Fibroblast of the aortic adventitia (primary cell): ENCODE measurements at regions not wholly inside any gene's neighbourhood (a gene's known extent, or its start where the extent isn't known, plus 50 kb on each side); places are given as distances from the start of the nearest gene placed in this dataset.

ENCODE experiments used
- DNase-seq: peaks from one replicate; pipeline ENCODE4 v3.0.0-alpha.2; 2010; ENCODE audit warnings: low read depth
- H3K4me3 ChIP-seq: 2 replicates; pipeline ENCODE4 v1.5.1; 2011; ENCODE audit warnings: low read depth, mild to moderate bottlenecking, control low read depth, low read length, moderate library complexity
- TF ChIP-seq, protein P1 (sequence below): IDR thresholded peaks from 2 replicates; pipeline ENCODE4 v1.5.1; 2011; ENCODE audit warnings: mild to moderate bottlenecking, low read length, control low read depth, inconsistent platforms; ENCODE audit not compliant: insufficient read depth

DNA sequence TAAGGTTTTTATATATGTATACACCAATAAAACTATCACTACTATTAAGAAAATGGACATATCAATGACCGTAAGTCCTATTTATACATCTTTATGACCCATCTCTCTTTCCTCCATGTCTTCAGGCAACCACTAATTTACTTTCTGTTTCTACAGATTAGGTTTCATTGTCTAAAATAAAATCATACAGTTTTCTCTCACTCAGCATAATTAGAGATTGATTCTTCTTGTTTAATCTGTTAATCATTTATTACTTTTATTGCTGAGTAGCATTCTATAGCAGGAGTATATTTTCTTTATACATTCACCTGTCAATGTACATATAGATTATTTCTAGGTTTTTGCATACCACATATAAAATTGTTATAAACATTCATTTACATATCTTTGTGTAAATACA, 388.0 kb downstream of the RFPL4B start:
- DNase-seq = no peak
- H3K4me3 ChIP-seq = no peak overlapping the region
- TF ChIP-seq, protein P1, sequence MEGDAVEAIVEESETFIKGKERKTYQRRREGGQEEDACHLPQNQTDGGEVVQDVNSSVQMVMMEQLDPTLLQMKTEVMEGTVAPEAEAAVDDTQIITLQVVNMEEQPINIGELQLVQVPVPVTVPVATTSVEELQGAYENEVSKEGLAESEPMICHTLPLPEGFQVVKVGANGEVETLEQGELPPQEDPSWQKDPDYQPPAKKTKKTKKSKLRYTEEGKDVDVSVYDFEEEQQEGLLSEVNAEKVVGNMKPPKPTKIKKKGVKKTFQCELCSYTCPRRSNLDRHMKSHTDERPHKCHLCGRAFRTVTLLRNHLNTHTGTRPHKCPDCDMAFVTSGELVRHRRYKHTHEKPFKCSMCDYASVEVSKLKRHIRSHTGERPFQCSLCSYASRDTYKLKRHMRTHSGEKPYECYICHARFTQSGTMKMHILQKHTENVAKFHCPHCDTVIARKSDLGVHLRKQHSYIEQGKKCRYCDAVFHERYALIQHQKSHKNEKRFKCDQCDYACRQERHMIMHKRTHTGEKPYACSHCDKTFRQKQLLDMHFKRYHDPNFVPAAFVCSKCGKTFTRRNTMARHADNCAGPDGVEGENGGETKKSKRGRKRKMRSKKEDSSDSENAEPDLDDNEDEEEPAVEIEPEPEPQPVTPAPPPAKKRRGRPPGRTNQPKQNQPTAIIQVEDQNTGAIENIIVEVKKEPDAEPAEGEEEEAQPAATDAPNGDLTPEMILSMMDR = no peak

DNA sequence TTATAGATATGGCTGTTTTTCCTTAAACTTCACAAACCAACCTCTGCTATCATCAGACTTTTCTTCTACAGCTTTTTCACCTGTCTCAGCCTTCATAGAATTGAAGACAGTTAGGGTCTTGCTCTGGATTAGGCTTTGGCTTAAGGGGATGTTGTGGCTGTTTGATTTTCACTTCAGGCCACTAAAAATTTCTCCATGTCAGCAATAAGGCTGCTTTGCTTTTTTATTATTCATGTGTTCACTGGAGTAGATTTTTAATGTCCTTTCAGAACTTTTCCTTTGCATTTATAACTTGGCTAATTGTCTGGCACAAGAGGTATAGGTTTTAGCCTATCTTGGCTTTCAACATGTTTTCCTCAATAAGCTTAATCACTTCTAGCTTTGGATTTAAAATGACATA, 392.6 kb downstream of the RFPL4B start:
- DNase-seq = no peak
- H3K4me3 ChIP-seq = no peak overlapping the region
- TF ChIP-seq, protein P1 = no peak

DNA sequence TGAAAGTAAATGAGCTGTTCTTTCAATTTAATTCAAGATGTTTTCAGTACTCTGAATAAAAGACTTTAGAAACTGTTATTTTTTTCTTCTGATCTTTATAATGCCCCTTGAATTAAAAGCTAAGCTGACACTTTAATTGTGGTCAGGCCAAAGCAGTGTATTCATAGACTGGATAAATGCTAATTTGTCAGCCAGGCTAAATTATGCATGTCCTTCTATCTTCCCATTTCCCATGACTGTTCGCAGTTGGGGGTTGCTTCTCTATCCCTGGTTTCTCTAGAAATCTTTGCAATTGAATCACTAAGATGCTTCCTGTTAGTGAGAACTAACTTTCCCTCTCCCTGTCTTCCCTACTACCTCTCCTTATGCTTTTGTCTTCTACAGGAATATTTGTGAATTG, 396.2 kb downstream of the RFPL4B start:
- no peak overlapping the region for H3K4me3 ChIP-seq
- no peak for DNase-seq
- TF ChIP-seq, protein P1 = no peak

DNA sequence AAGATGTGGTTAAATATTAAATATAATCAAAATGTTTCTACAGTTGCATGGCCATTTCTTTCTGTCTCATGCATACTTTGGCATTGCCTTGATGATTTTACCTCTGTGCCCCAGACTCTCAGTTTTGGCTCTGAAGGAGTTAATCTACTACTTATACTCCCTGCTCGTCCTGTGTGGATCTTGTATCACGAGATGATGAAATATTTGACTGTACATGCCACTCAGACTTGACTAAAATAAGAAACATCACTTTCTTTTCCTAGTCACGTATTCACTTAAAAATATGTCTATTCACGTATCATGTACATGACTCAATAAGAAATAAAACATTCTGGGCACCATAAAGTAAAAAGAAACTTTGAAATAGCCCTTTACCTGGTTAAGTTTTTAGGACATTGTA, 397.7 kb downstream of the RFPL4B start:
- no peak for DNase-seq
- TF ChIP-seq, protein P1 = no peak
- H3K4me3 ChIP-seq = no peak overlapping the region

DNA sequence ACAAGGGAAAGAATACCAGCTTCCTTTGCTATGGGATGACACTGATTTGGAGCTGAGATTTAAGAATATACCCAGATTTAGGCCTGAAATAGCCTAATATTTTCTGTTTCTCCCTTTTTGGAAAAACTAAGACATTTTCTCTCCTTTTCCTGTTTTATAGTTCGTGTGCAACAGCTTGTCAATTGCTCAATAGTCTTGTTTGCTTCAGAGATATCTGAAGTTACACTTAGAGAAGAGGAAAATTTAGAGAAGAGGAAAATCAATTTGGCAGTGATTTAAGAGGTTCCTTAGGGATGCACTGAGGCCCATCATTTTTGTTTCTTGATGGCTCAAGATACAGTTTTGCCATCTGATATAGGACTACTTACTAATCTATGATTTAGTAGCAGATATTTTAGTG, 398.6 kb downstream of the RFPL4B start:
- DNase-seq = no peak
- TF ChIP-seq, protein P1 = no peak
- no peak overlapping the region for H3K4me3 ChIP-seq

DNA sequence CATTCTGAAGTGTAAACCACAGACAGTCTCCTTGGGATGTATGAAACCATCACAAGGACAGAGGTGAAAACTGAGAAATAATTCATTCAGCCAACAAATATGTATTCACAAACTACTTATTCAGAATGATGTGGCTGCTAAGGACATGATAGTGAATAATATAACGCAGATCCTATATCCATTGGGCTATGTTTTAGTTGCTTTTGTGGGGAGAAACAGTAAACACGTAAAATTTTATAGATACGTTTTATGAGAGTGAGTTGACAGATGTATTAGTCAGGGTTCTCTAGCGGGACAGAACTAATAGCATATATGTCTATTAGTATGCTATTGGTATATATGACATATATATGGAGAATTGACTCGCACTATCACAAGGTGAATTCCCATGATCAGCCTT, 402.5 kb downstream of the RFPL4B start:
- TF ChIP-seq, protein P1 = no peak
- no peak for DNase-seq
- no peak overlapping the region for H3K4me3 ChIP-seq

GRCh38 chr6:112752305-112752704, 405.2 kb downstream of the RFPL4B start:
- no peak for DNase-seq
- TF ChIP-seq, protein P1 = no peak

More at GRCh38 chr6:112752305-112752704, 405.2 kb downstream of the RFPL4B start:
- H3K4me3 ChIP-seq = no peak overlapping the region
